NT2/D1 (cell line): ENCODE measurements at regions not wholly inside any gene's neighbourhood (a gene's known extent, or its start where the extent isn't known, plus 50 kb on each side); places are given as distances from the start of the nearest gene placed in this dataset.

Source experiments
- DNase-seq: peaks from one replicate; pipeline ENCODE4 v3.0.0-alpha.2; 2011; ENCODE audit warnings: low read depth, low spot score
- H3K27me3 ChIP-seq: 2 replicates; pipeline ENCODE4 v1.6.0; 2011; ENCODE audit warnings: mild to moderate bottlenecking; ENCODE audit not compliant: insufficient read length, insufficient read depth
- H3K36me3 ChIP-seq: 2 replicates; pipeline ENCODE4 v1.6.1; 2011; ENCODE audit warnings: mild to moderate bottlenecking, low read length, mixed read lengths; ENCODE audit not compliant: insufficient read depth, insufficient read length
- H3K4me1 ChIP-seq: 2 replicates; pipeline ENCODE4 v1.5.1; 2011; ENCODE audit not compliant: insufficient read depth, insufficient read length
- H3K4me3 ChIP-seq: 2 replicates; pipeline ENCODE4 v1.5.1; 2011; ENCODE audit warnings: low read depth; ENCODE audit not compliant: insufficient read length
- H3K9ac ChIP-seq: 2 replicates; pipeline ENCODE4 v1.6.0; 2011; ENCODE audit warnings: low read depth; ENCODE audit not compliant: insufficient read length
- H3K9me3 ChIP-seq: 2 replicates; pipeline ENCODE4 v1.5.1; 2011; ENCODE audit warnings: mild to moderate bottlenecking, low read length; ENCODE audit not compliant: insufficient read depth
- SUZ12 ChIP-seq: IDR thresholded peaks from 2 replicates; pipeline ENCODE4 v1.6.1; 2011; ENCODE audit not compliant: insufficient read length, insufficient read depth; ENCODE audit errors: extremely low read depth
- YY1 ChIP-seq: IDR thresholded peaks from 2 replicates; pipeline ENCODE4 v1.6.1; 2011; ENCODE audit not compliant: insufficient read length, insufficient read depth
- ZNF274 ChIP-seq: IDR thresholded peaks from 2 replicates; pipeline ENCODE4 v1.6.1; 2011; ENCODE audit warnings: mild to moderate bottlenecking, low read depth, low read length

GRCh38 chr16:9337308-9338032, 246.0 kb downstream of the HAPSTR1 start:
- Histone ChIP-seq H3K27me3 (no peaks in the 10 kb centered on the region), H3K36me3 (no peaks in the 10 kb centered on the region), H3K4me3 (no peak overlapping the region), H3K9ac (no peak overlapping the region), H3K4me1 (no peaks in the 10 kb centered on the region), H3K9me3 (no peaks in the 10 kb centered on the region)
- no peak for TF ChIP-seq ZNF274
- TF ChIP-seq YY1: no peak
- no peak for TF ChIP-seq SUZ12
- DNase-seq: no peak

- Histone ChIP-seq H3K9ac (no peak overlapping the region), H3K4me1 (no peaks in the 10 kb centered on the region), H3K27me3 (no peaks in the 10 kb centered on the region), H3K36me3 (no peaks in the 10 kb centered on the region), H3K9me3 (no peaks in the 10 kb centered on the region), H3K4me3 (no peak overlapping the region)
- TF ChIP-seq SUZ12: no peak
- TF ChIP-seq ZNF274: no peak
- no peak for TF ChIP-seq YY1
- no peak for DNase-seq
Observed at GRCh38 chr16:9338068-9338467, 246.6 kb downstream of the HAPSTR1 start.

DNA sequence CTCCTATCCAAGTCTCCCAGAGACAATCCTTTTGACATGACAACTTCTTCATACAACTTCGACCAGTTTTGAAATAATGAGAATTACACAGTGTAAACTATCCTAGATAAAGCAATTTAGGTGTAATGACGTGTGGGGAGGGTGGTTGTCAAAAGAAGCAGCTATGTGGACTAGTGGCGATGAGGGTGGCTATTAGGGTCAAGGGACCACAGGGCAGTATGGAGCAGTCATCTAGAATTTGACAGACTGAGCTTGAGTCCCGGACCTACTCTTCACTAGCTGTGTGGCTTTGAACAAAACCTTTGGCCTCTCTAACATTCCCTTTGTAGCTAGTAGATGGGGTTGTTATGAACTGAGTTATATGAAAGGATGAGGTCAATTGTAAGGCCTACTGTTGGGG, 247.1 kb downstream of the HAPSTR1 start:
- no peak for TF ChIP-seq ZNF274
- no peak for TF ChIP-seq YY1
- TF ChIP-seq SUZ12: no peak
- no peaks in the 10 kb centered on the region for H3K27me3 ChIP-seq
- DNase-seq: no peak

GRCh38 chr16:9340526-9341256, 249.2 kb downstream of the HAPSTR1 start:
- Histone ChIP-seq H3K4me3 (no peak overlapping the region), H3K4me1 (no peaks in the 10 kb centered on the region), H3K9ac (no peak overlapping the region), H3K36me3 (no peaks in the 10 kb centered on the region), H3K9me3 (no peaks in the 10 kb centered on the region), H3K27me3 (no peaks in the 10 kb centered on the region)
- TF ChIP-seq YY1: no peak
- TF ChIP-seq ZNF274: no peak
- no peak for TF ChIP-seq SUZ12
- no peak for DNase-seq

More for the DNA sequence above, 247.1 kb downstream of the HAPSTR1 start:
- Histone ChIP-seq H3K36me3 (no peaks in the 10 kb centered on the region), H3K4me1 (no peaks in the 10 kb centered on the region), H3K9ac (no peak overlapping the region), H3K4me3 (no peak overlapping the region), H3K9me3 (no peaks in the 10 kb centered on the region)

DNA sequence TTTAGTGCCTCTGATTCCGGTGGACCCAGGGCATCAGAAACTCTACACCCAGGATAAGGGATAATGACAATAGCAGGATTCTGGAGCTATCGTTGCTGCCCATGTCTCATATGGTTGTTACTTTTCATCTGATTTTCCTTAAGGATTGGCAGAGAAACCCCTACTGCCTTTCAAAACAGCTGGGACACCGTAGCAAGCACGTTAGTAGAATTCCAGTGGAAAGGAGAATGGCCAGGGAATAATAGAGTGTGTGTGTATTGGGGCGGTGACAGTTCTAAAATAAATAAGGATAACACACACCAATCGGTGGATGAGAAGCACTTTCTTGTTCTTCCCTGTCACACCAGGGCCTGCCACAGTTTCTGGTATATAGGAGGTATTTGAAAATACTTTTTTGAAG, 251.8 kb downstream of the HAPSTR1 start:
- Histone ChIP-seq H3K9ac (no peak overlapping the region), H3K27me3 (no peaks in the 10 kb centered on the region), H3K36me3 (no peaks in the 10 kb centered on the region), H3K4me3 (no peak overlapping the region), H3K4me1 (no peaks in the 10 kb centered on the region), H3K9me3 (no peaks in the 10 kb centered on the region)
- no peak for TF ChIP-seq YY1
- TF ChIP-seq SUZ12: no peak
- TF ChIP-seq ZNF274: no peak
- no peak for DNase-seq

DNA sequence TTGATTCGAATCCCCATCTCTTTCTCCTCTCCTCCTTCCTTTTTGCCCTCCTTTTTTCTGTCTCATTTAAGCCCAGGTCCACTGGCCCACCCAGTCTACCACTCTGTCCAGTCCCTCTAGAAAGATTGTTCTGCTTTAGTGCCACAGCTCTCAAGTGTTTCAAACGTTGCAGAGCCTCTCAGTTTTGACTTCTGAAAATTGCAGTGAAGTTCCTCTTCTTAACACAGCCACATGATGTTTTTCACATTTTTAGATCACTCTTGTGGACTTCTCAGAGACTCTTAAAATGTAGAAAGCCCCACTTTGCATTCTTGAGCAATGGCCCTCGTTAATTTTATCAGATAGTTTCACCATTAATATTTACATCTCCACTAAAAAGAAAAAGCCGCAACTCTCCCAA, 253.1 kb downstream of the HAPSTR1 start:
- no peaks in the 10 kb centered on the region for H3K27me3 ChIP-seq
- no peaks in the 10 kb centered on the region for H3K36me3 ChIP-seq
- H3K4me1 ChIP-seq: no peaks in the 10 kb centered on the region
- peaks cover 5% of the 10 kb centered on the region; the same call in 1 of the 2 replicates for H3K9me3 ChIP-seq
- no peak for DNase-seq
- no peak for TF ChIP-seq ZNF274
- no peak overlapping the region for H3K9ac ChIP-seq
- H3K4me3 ChIP-seq: no peak overlapping the region

DNA sequence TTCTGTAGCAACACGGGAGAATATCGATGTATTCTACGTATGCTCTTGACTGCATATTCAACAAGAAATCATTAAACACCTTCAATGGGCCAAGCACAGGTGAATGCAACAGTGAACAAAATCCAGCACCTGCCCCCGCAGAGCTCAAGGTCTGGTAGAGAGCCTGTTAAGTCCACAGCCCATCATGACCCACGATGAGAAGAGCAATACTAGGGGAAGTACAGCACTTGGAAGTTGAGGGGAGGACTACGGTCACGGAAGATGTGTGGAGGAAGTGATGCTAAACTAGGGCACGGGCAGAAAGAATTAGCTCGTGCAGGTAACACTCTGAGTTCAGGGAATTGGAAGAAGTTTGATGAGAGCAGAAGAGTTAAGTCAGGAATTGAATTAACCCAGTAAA, 253.6 kb downstream of the HAPSTR1 start:
- Histone ChIP-seq H3K36me3 (no peaks in the 10 kb centered on the region), H3K4me1 (no peaks in the 10 kb centered on the region), H3K9ac (no peak overlapping the region), H3K4me3 (no peak overlapping the region), H3K27me3 (no peaks in the 10 kb centered on the region), H3K9me3 (peaks cover 5% of the 10 kb centered on the region; the same call in 1 of the 2 replicates)
- no peak for DNase-seq
- TF ChIP-seq ZNF274 (no peak), YY1 (no peak), SUZ12 (no peak)
